Endothelial cell of umbilical vein (primary cell): ENCODE measurements at regions not wholly inside any gene's neighbourhood (a gene's known extent, or its start where the extent isn't known, plus 50 kb on each side); places are given as distances from the start of the nearest gene placed in this dataset.

ENCODE experiments used
- BruUV-seq: library from RNA; stranded (reverse); fragments of 400-500 nt; replicated peaks from 2 replicates; lab custom pipeline; 2021; lab: Mats Ljungman, UMichigan
- CTCF ChIA-PET: fragments of 300-600, 350-600 bp; sonication (Branson Sonifier 250); formaldehyde crosslinking; loops from one replicate; lab custom pipeline; 2021; ENCODE audit warnings: antibody characterized with exemption, inconsistent platforms; lab: Charles Lee
- POLR2A ChIA-PET: fragments of 300-600, 350-600 bp; sonication (Branson Sonifier 250); formaldehyde crosslinking; loops from one replicate; lab custom pipeline; 2021; ENCODE audit warnings: antibody characterized with exemption, inconsistent platforms; lab: Charles Lee
- DNase-seq: peaks from one replicate; pipeline ENCODE4 v3.0.0-alpha.2; 2011; ENCODE audit warnings: low read depth, low spot score
- FAIRE-seq: peaks from 2 replicates; lab custom pipeline; 2011; peaks lifted over from hg19 to GRCh38; lab: Jason Lieb, UNC
- H2AFZ ChIP-seq: 2 replicates; pipeline ENCODE4 v1.6.0; 2012; ENCODE audit warnings: low read depth, low read length, control low read depth, inconsistent platforms
- H3K27ac ChIP-seq: 2 replicates; pipeline ENCODE4 v1.5.1; 2011; ENCODE audit warnings: low read depth, mild to moderate bottlenecking, control low read depth, low read length, moderate library complexity; ENCODE audit not compliant: insufficient read depth
- H3K27me3 ChIP-seq, 2 experiments: 2 replicates each; pipeline versions ENCODE4 v1.6.0 to v1.6.1; 2011; ENCODE audit warnings: low read length in 2 of 2, mixed read lengths in 1 of 2; ENCODE audit not compliant: control insufficient read depth in 2 of 2, insufficient read depth in 2 of 2
- H3K36me3 ChIP-seq, 2 experiments: 2 replicates in 1 of 2; 3 replicates in 1 of 2; pipeline ENCODE4 v1.5.1; 2011; ENCODE audit warnings: low read length in 2 of 2, mild to moderate bottlenecking in 1 of 2, moderate library complexity in 1 of 2; ENCODE audit not compliant: control insufficient read depth in 2 of 2, insufficient read depth in 2 of 2; ENCODE audit errors: extremely low read depth in 1 of 2
- H3K4me1 ChIP-seq: 3 replicates; pipeline ENCODE4 v1.5.1; 2011; ENCODE audit warnings: mild to moderate bottlenecking, low read length; ENCODE audit not compliant: control insufficient read depth, insufficient read depth; ENCODE audit errors: extremely low read depth
- H3K4me2 ChIP-seq: 2 replicates; pipeline ENCODE4 v1.6.1; 2011; ENCODE audit warnings: low read length, control low read depth, mixed read lengths; ENCODE audit not compliant: insufficient read depth
- H3K4me3 ChIP-seq, 3 experiments: fragments of 200-600 bp in 1 of 3; sonication (generic), shearing (Covaris generic) in 1 of 3; replicated peaks in 1 of 3; 2 replicates each; pipeline ENCODE4 v1.5.1; 2011 to 2016; ENCODE audit warnings: control low read depth in 3 of 3, low read length in 3 of 3, mild to moderate bottlenecking in 2 of 3, inconsistent platforms in 1 of 3, low read depth in 1 of 3, moderate library complexity in 1 of 3; ENCODE audit not compliant: insufficient read depth in 1 of 3
- H3K79me2 ChIP-seq: 2 replicates; pipeline ENCODE4 v1.6.0; 2012; ENCODE audit warnings: low read length, inconsistent platforms; ENCODE audit not compliant: control insufficient read depth, insufficient read depth
- H3K9ac ChIP-seq: replicated peaks from 2 replicates; pipeline ENCODE3; 2011; ENCODE audit warnings: low read length, control low read depth; ENCODE audit not compliant: insufficient read depth; ENCODE audit errors: extremely low read depth
- H3K9me1 ChIP-seq: replicated peaks from 3 replicates; pipeline ENCODE4 v1.6.0; 2011; ENCODE audit warnings: mild to moderate bottlenecking, low read length; ENCODE audit not compliant: control insufficient read depth, insufficient read depth; ENCODE audit errors: extremely low read depth
- H3K9me3 ChIP-seq: replicated peaks from 2 replicates; pipeline ENCODE4 v1.5.1; 2012; ENCODE audit warnings: low read length, inconsistent platforms; ENCODE audit not compliant: control insufficient read depth, insufficient read depth
- H4K20me1 ChIP-seq: replicated peaks from 2 replicates; pipeline ENCODE3; 2011; ENCODE audit warnings: mild to moderate bottlenecking, low read length; ENCODE audit not compliant: control insufficient read depth, insufficient read depth; ENCODE audit errors: extremely low read depth
- CTCF ChIP-seq, 2 donors: IDR thresholded peaks; 1 replicate in 1 of 2; 2 replicates in 1 of 2; pipeline ENCODE4 v1.5.1; 2011; ENCODE audit warnings: low read length in 2 of 2, mild to moderate bottlenecking in 2 of 2, moderate library complexity in 2 of 2, control low read depth in 1 of 2, inconsistent platforms in 1 of 2, low read depth in 1 of 2; ENCODE audit not compliant: insufficient read depth in 1 of 2; ENCODE audit errors: extremely low read depth in 1 of 2
- EZH2 ChIP-seq: IDR thresholded peaks from 2 replicates; pipeline ENCODE4 v1.6.1; 2012; ENCODE audit warnings: borderline replicate concordance, low read depth, mild to moderate bottlenecking, moderate library complexity, low read length, inconsistent platforms; ENCODE audit not compliant: severe bottlenecking
- FOS ChIP-seq: IDR thresholded peaks from 2 replicates; pipeline ENCODE4 v1.6.1; 2011; ENCODE audit warnings: mild to moderate bottlenecking, low read length, moderate library complexity, borderline replicate concordance; ENCODE audit not compliant: insufficient read depth
- GATA2 ChIP-seq: IDR thresholded peaks from 2 replicates; pipeline ENCODE4 v1.7.0; 2011; ENCODE audit warnings: low read depth, mild to moderate bottlenecking, moderate library complexity, mixed read lengths, low read length; ENCODE audit not compliant: insufficient read length, insufficient read depth
- JUN ChIP-seq: IDR thresholded peaks from 2 replicates; pipeline ENCODE4 v1.6.1; 2011; ENCODE audit warnings: borderline replicate concordance, low read depth; ENCODE audit not compliant: insufficient read length, insufficient read depth
- MAX ChIP-seq: IDR thresholded peaks from 2 replicates; pipeline ENCODE4 v1.6.1; 2011; ENCODE audit not compliant: insufficient read depth, insufficient read length
- MYC ChIP-seq: IDR thresholded peaks from one replicate; pipeline ENCODE4 v1.6.1; 2011; ENCODE audit warnings: mild to moderate bottlenecking, low read depth, low read length
- POLR2AphosphoS5 ChIP-seq: IDR thresholded peaks from 2 replicates; pipeline ENCODE4 v1.6.1; 2012; ENCODE audit warnings: low read depth, mild to moderate bottlenecking, control low read depth, low read length, moderate library complexity; ENCODE audit not compliant: insufficient read depth
- dilution Hi-C: fragments of 300-500 bp; cut with MboI; formaldehyde crosslinking; loops from one replicate; pipeline ENCODE4 v1.15.0; 2019; ENCODE audit warnings: low sequenced_read_pairs; ENCODE audit not compliant: extremely low pct_ligation_motif_present
- intact Hi-C: fragments of 100-400 bp; cut with micrococcal nuclease; formaldehyde crosslinking; loops from one replicate; pipeline ENCODE4 v1.10.0; 2022

DNA sequence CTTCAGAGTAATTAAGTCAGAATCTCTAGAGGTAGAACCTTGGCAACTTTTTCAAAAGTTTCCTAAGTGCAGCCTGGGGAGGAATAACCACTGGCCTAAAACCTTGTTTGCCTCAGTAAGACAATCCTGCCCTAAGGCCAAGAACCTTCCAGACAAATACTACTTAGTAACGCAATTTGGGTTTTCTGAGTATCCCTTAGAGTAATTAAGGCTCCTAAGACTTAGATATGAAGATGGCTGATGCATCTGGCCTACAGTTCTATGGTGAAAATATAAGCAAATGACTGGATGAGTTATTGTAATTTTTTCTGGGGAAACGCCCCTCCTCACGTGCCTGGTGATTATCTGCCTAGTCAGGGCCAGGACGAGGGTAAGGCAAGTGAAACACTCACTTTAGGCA, 95.7 kb upstream of the DLX2 start:
- TF ChIP-seq EZH2 (no peak), JUN (no peak), MYC (no peak), MAX (no peak), CTCF (IDR thresholded peaks at IDR 0.05; ENCODE audit: extremely low read depth in 1 of 2, insufficient read depth in 1 of 2, low read depth in 1 of 2, low read length in 2 of 2) (no peak), POLR2AphosphoS5 (no peak), FOS (no peak), GATA2 (no peak)
- Histone ChIP-seq H3K79me2 (no peaks in the 10 kb centered on the region), H3K36me3 (no peaks in the 10 kb centered on the region), H3K9ac (no peak overlapping the region), H2AFZ (no peak overlapping the region), H3K27ac (no peak overlapping the region), H3K27me3 (no peaks in the 10 kb centered on the region), H3K4me1 (no peaks in the 10 kb centered on the region), H3K9me1 (no peaks in the 10 kb centered on the region), H3K4me3 (no peak overlapping the region), H3K9me3 (no peaks in the 10 kb centered on the region), H3K4me2 (no peak overlapping the region), H4K20me1 (no peaks in the 10 kb centered on the region)
- POLR2A ChIA-PET = no interaction called here
- CTCF ChIA-PET = no interaction called here
- no TSS peak for BruUV-seq
- FAIRE-seq (no peak), DNase-seq (no peak)
- intact Hi-C loops = no loop called here
- dilution Hi-C loops = loop anchor here (25.0 kb wide), 1 partner anchor 239 kb away; the partner anchor contains the start of gene ITGA6
